CD14-positive monocyte (primary cell): ENCODE measurements at regions not wholly inside any gene's neighbourhood (a gene's known extent, or its start where the extent isn't known, plus 50 kb on each side); places are given as distances from the start of the nearest gene placed in this dataset.

Source experiments
- DNase-seq, 3 donors: peaks; one replicate each; pipeline ENCODE4 v3.0.0-alpha.2; 2011 to 2022
- H2AFZ ChIP-seq: 2 replicates; pipeline ENCODE4 v1.6.0; 2012; ENCODE audit warnings: mild to moderate bottlenecking, low read depth, low read length, inconsistent platforms; ENCODE audit not compliant: insufficient read depth, poor library complexity, severe bottlenecking
- H3K27ac ChIP-seq, 2 donors: 1 replicate in 1 of 2; 2 replicates in 1 of 2; pipeline ENCODE4 v1.5.1; 2012 to 2013; ENCODE audit warnings: low read length in 2 of 2, control low read depth in 1 of 2, inconsistent platforms in 1 of 2, low read depth in 1 of 2, mild to moderate bottlenecking in 1 of 2
- H3K27me3 ChIP-seq, 2 donors: one replicate each; pipeline versions ENCODE4 v1.6.0 to v1.6.1; 2011 to 2013; ENCODE audit warnings: low read length in 2 of 2; ENCODE audit not compliant: control insufficient read depth in 2 of 2, insufficient read depth in 2 of 2
- H3K36me3 ChIP-seq, 2 donors: replicated peaks in 1 of 2; 1 replicate in 1 of 2; 2 replicates in 1 of 2; pipeline versions ENCODE4 v1.5.1 to v1.6.1; 2012 to 2013; ENCODE audit warnings: low read length in 2 of 2, control low read depth in 1 of 2, inconsistent platforms in 1 of 2, mild to moderate bottlenecking in 1 of 2; ENCODE audit not compliant: insufficient read depth in 2 of 2, control insufficient read depth in 1 of 2
- H3K4me1 ChIP-seq, 2 donors: 1 replicate in 1 of 2; 2 replicates in 1 of 2; pipeline versions ENCODE4 v1.5.1 to v1.6.1; 2012 to 2013; ENCODE audit warnings: low read length in 2 of 2, control low read depth in 1 of 2, inconsistent platforms in 1 of 2, mild to moderate bottlenecking in 1 of 2, moderate library complexity in 1 of 2; ENCODE audit not compliant: insufficient read depth in 2 of 2, control insufficient read depth in 1 of 2
- H3K4me2 ChIP-seq: replicated peaks from 2 replicates; pipeline ENCODE3; 2012; ENCODE audit warnings: low read length, moderate library complexity, mild to moderate bottlenecking; ENCODE audit not compliant: poor library complexity, severe bottlenecking; ENCODE audit errors: extremely low read depth
- H3K4me3 ChIP-seq, 3 experiments: fragments of 200-600 bp in 1 of 3; sonication (generic) in 1 of 3; replicated peaks in 1 of 3; 1 replicate in 2 of 3; 2 replicates in 1 of 3; pipeline ENCODE4 v1.5.1; 2011 to 2013; ENCODE audit warnings: low read length in 3 of 3, mild to moderate bottlenecking in 3 of 3, control low read depth in 2 of 3, low read depth in 2 of 3, inconsistent platforms in 1 of 3, moderate library complexity in 1 of 3
- H3K79me2 ChIP-seq: 2 replicates; pipeline ENCODE4 v1.6.0; 2012; ENCODE audit warnings: mild to moderate bottlenecking, control low read depth, inconsistent platforms, low read length, moderate library complexity; ENCODE audit not compliant: insufficient read depth
- H3K9ac ChIP-seq: 2 replicates; pipeline ENCODE4 v1.6.0; 2017; ENCODE audit warnings: low read length, mild to moderate bottlenecking; ENCODE audit not compliant: insufficient read depth, poor library complexity, severe bottlenecking
- H3K9me3 ChIP-seq, 2 donors: replicated peaks in 1 of 2; 1 replicate in 1 of 2; 2 replicates in 1 of 2; pipeline versions ENCODE4 v1.5.1 to v1.6.1; 2012 to 2013; ENCODE audit warnings: low read length in 2 of 2, control low read depth in 1 of 2; ENCODE audit not compliant: control insufficient read depth in 1 of 2, insufficient read depth in 1 of 2
- H4K20me1 ChIP-seq: 2 replicates; pipeline ENCODE4 v1.6.0; 2012; ENCODE audit warnings: mild to moderate bottlenecking, low read length, control low read depth, moderate library complexity; ENCODE audit not compliant: insufficient read depth
- H3K27ac Mint-ChIP-seq, 7 donors: one replicate each; pipeline ENCODE4 v1.8.0; 2020; ENCODE audit warnings: mild to moderate bottlenecking in 7 of 7, mixed read lengths in 7 of 7, moderate library complexity in 6 of 7, inconsistent platforms in 2 of 7
- H3K27me3 Mint-ChIP-seq, 3 donors: one replicate each; pipeline ENCODE4 v1.8.0; 2021 to 2022; ENCODE audit warnings: low read depth in 3 of 3, mild to moderate bottlenecking in 3 of 3, mixed read lengths in 3 of 3, moderate library complexity in 3 of 3, inconsistent platforms in 1 of 3
- H3K36me3 Mint-ChIP-seq, 2 donors: one replicate each; pipeline ENCODE4 v1.8.0; 2020; ENCODE audit warnings: mixed read lengths in 2 of 2, inconsistent platforms in 1 of 2, mild to moderate bottlenecking in 1 of 2
- H3K4me1 Mint-ChIP-seq: one replicate; pipeline ENCODE4 v1.8.0; 2020; ENCODE audit warnings: mild to moderate bottlenecking, mixed read lengths
- H3K4me3 Mint-ChIP-seq, 2 donors: one replicate each; pipeline ENCODE4 v1.8.0; 2020; ENCODE audit warnings: mild to moderate bottlenecking in 2 of 2, mixed read lengths in 2 of 2, moderate library complexity in 1 of 2
- H3K9me3 Mint-ChIP-seq, 7 donors: one replicate each; pipeline ENCODE4 v1.8.0; 2020 to 2022; ENCODE audit warnings: mixed read lengths in 7 of 7, mild to moderate bottlenecking in 6 of 7, moderate library complexity in 6 of 7, inconsistent platforms in 2 of 7
- CTCF ChIP-seq: fragments of 200-600 bp; IDR thresholded peaks from one replicate; pipeline ENCODE4 v1.8.0; 2022; ENCODE audit warnings: antibody characterized with exemption, mild to moderate bottlenecking
- WGBS: methylation state at CpG from one replicate; pipeline ENCODE4 v1.1.5; 2013; ENCODE audit warnings: missing lambda C conversion rate; ENCODE audit not compliant: insufficient coverage; 5-methylcytosine and 5-hydroxymethylcytosine counted together
- intact Hi-C, 2 donors: fragments of 100-400 bp; cut with micrococcal nuclease; formaldehyde crosslinking; loops; one replicate each; pipeline versions ENCODE4 v1.15.0 to v1.15.1; 2023

- Histone ChIP-seq H3K79me2 (no peaks in the 10 kb centered on the region), H2AFZ (no peak overlapping the region), H3K9ac (no peak overlapping the region), H3K27me3 (no peaks in the 10 kb centered on the region), H3K9me3 (no peaks in the 10 kb centered on the region), H3K4me2 (no peak overlapping the region), H3K4me3 (no peak overlapping the region), H4K20me1 (no peaks in the 10 kb centered on the region), H3K36me3 (no peaks in the 10 kb centered on the region), H3K4me1 (no peaks in the 10 kb centered on the region), H3K27ac (no peak overlapping the region)
- peaks cover 0 to 2% (median 0%) of the 10 kb centered on the region in 3 donors for H3K27me3 Mint-ChIP-seq
- no peak for DNase-seq
- no peak overlapping the region for H3K4me3 Mint-ChIP-seq
- no peak for TF ChIP-seq CTCF
- H3K4me1 Mint-ChIP-seq, result no peaks in the 10 kb centered on the region
- H3K9me3 Mint-ChIP-seq, result peaks cover 0 to 7% (median 1%) of the 10 kb centered on the region in 7 donors
- no peak overlapping the region for H3K27ac Mint-ChIP-seq
- intact Hi-C loops, result no loop called here
- 0% methylated on average over 1 of the region's 4 CpGs for WGBS
- H3K36me3 Mint-ChIP-seq, result no peaks in the 10 kb centered on the region
Observed at GRCh38 chr7:47024991-47025390, 556.9 kb downstream of the TNS3 start.

GRCh38 chr7:47008461-47008860, 573.5 kb downstream of the TNS3 start:
- intact Hi-C loops, result no loop called here
- H3K9me3 Mint-ChIP-seq, result peaks cover 0 to 3% (median 0%) of the 10 kb centered on the region in 7 donors
- TF ChIP-seq CTCF, result no peak
- H3K4me3 Mint-ChIP-seq, result no peak overlapping the region
- Histone ChIP-seq H3K9me3 (no peaks in the 10 kb centered on the region), H3K79me2 (no peaks in the 10 kb centered on the region), H3K4me3 (no peak overlapping the region), H4K20me1 (no peaks in the 10 kb centered on the region), H3K4me1 (no peaks in the 10 kb centered on the region), H3K27me3 (no peaks in the 10 kb centered on the region), H3K9ac (no peak overlapping the region), H3K36me3 (no peaks in the 10 kb centered on the region), H3K4me2 (no peak overlapping the region), H2AFZ (no peak overlapping the region), H3K27ac (no peak overlapping the region)
- DNase-seq, result no peak
- H3K4me1 Mint-ChIP-seq, result no peaks in the 10 kb centered on the region
- no peaks in the 10 kb centered on the region for H3K36me3 Mint-ChIP-seq
- no peaks in the 10 kb centered on the region for H3K27me3 Mint-ChIP-seq
- no peak overlapping the region for H3K27ac Mint-ChIP-seq
- WGBS, result 100% methylated on average over 1 of the region's 1 CpG
